ENCODE measurements at regions not wholly inside any gene's neighbourhood (a gene's known extent, or its start where the extent isn't known, plus 50 kb on each side); places are given as distances from the start of the nearest gene placed in this dataset.

GRCh38 chr12:53862831-53863230, 75.8 kb upstream of the HOXC13 start:
- TF ChIP-seq CTCF (IDR thresholded peaks at IDR 0.05; ENCODE audit: low read depth, low read length) (no peak), POLR2A (IDR thresholded peaks at IDR 0.05; ENCODE audit: extremely low read depth, insufficient read length) (no peak), MYC (IDR thresholded peaks at IDR 0.05; ENCODE audit: low read depth, low read length) (no peak)

Data from NB4 (cell line).